Neural progenitor cell (in vitro differentiated cells): ENCODE measurements at regions not wholly inside any gene's neighbourhood (a gene's known extent, or its start where the extent isn't known, plus 50 kb on each side); places are given as distances from the start of the nearest gene placed in this dataset.

Experiments
- DNase-seq: peaks from one replicate; pipeline ENCODE4 v3.0.0-alpha.2; 2016; ENCODE audit warnings: low spot score
- H2AFZ ChIP-seq: fragments of 200-600 bp; sonication (generic); replicated peaks from 2 replicates; pipeline ENCODE4 v1.6.1; 2016; ENCODE audit warnings: antibody characterized with exemption
- H3F3A ChIP-seq: fragments of 200-600 bp; sonication (generic); 2 replicates; pipeline ENCODE4 v1.6.1; 2016; ENCODE audit warnings: antibody characterized with exemption, low read depth
- H3K27ac ChIP-seq: fragments of 200-600 bp; sonication (generic); 2 replicates; pipeline ENCODE4 v1.5.1; 2016; ENCODE audit warnings: mild to moderate bottlenecking
- H3K27me3 ChIP-seq: fragments of 200-600 bp; sonication (generic); 2 replicates; pipeline ENCODE4 v1.6.1; 2016; ENCODE audit warnings: mild to moderate bottlenecking, moderate library complexity
- H3K36me3 ChIP-seq: fragments of 200-600 bp; sonication (generic); 2 replicates; pipeline ENCODE4 v1.5.1; 2016
- H3K4me1 ChIP-seq: fragments of 200-600 bp; sonication (generic); 2 replicates; pipeline ENCODE4 v1.6.1; 2016; ENCODE audit warnings: mixed run types
- H3K4me2 ChIP-seq: fragments of 200-600 bp; sonication (generic); 2 replicates; pipeline ENCODE4 v1.6.1; 2016
- H3K4me3 ChIP-seq: fragments of 200-600 bp; sonication (generic); 2 replicates; pipeline ENCODE4 v1.5.1; 2016
- H3K79me2 ChIP-seq: fragments of 200-600 bp; sonication (generic); 2 replicates; pipeline ENCODE4 v1.6.1; 2016; ENCODE audit warnings: low read depth
- H3K9ac ChIP-seq: fragments of 200-600 bp; sonication (generic); 2 replicates; pipeline ENCODE4 v1.6.1; 2016
- H3K9me3 ChIP-seq: fragments of 200-600 bp; sonication (generic); 2 replicates; pipeline ENCODE4 v1.5.1; 2016; ENCODE audit warnings: low read depth
- H4K20me1 ChIP-seq: fragments of 200-600 bp; sonication (generic); 2 replicates; pipeline ENCODE4 v1.6.1; 2016; ENCODE audit warnings: low read depth
- H3K27ac Mint-ChIP-seq: 3 replicates; pipeline ENCODE4 v1.8.0; 2021; ENCODE audit warnings: mixed read lengths
- H3K27me3 Mint-ChIP-seq: 2 replicates; pipeline ENCODE4 v1.8.0; 2022; ENCODE audit warnings: low read depth, mild to moderate bottlenecking, inconsistent platforms, moderate library complexity, mixed read lengths; ENCODE audit not compliant: insufficient read depth
- H3K36me3 Mint-ChIP-seq: 3 replicates; pipeline ENCODE4 v1.8.0; 2021; ENCODE audit warnings: mixed read lengths
- H3K4me1 Mint-ChIP-seq: 3 replicates; pipeline ENCODE4 v1.8.0; 2021; ENCODE audit warnings: mixed read lengths
- H3K4me3 Mint-ChIP-seq: 3 replicates; pipeline ENCODE4 v1.8.0; 2021; ENCODE audit warnings: mild to moderate bottlenecking, moderate library complexity, mixed read lengths
- H3K9me3 Mint-ChIP-seq: 3 replicates; pipeline ENCODE4 v1.8.0; 2020; ENCODE audit warnings: mixed read lengths
- CTCF ChIP-seq: fragments of 200-600 bp; sonication (generic); IDR thresholded peaks from 2 replicates; pipeline ENCODE4 v1.5.1; 2017; ENCODE audit warnings: antibody characterized with exemption, mild to moderate bottlenecking
- EZH2 ChIP-seq: fragments of 200-600 bp; sonication (generic); IDR thresholded peaks from 2 replicates; pipeline ENCODE4 v1.6.1; 2017; ENCODE audit warnings: antibody characterized with exemption, mild to moderate bottlenecking, moderate library complexity
- EZH2phosphoT487 ChIP-seq: fragments of 200-600 bp; sonication (generic); IDR thresholded peaks from 2 replicates; pipeline ENCODE4 v1.6.1; 2017; ENCODE audit warnings: antibody characterized with exemption

GRCh38 chr13:107459430-107459829 is 755.9 kb downstream of the LIG4 start:
- no peak overlapping the region for H3K9ac ChIP-seq

GRCh38 chr13:107458269-107458668 is 757.1 kb downstream of the LIG4 start:
- no peak for DNase-seq
- Histone ChIP-seq H3K4me2 (peak overlapping the region; percentile 53), H3K36me3 (no peaks in the 10 kb centered on the region), H3K4me1 (peaks cover 21% of the 10 kb centered on the region), H3K9ac (no peak overlapping the region), H3K27ac (no peak overlapping the region), H3K27me3 (no peaks in the 10 kb centered on the region), H2AFZ (no peak overlapping the region), H3K9me3 (no peaks in the 10 kb centered on the region), H3F3A (no peaks in the 10 kb centered on the region), H4K20me1 (no peaks in the 10 kb centered on the region), H3K79me2 (no peaks in the 10 kb centered on the region), H3K4me3 (no peak overlapping the region)
- Mint-ChIP-seq H3K4me3 (no peak overlapping the region), H3K27ac (no peak overlapping the region), H3K4me1 (peaks cover 6% of the 10 kb centered on the region), H3K27me3 (no peaks in the 10 kb centered on the region), H3K36me3 (no peaks in the 10 kb centered on the region), H3K9me3 (peaks cover 8% of the 10 kb centered on the region)
- TF ChIP-seq CTCF (no peak), EZH2 (no peak), EZH2phosphoT487 (no peak)

More at GRCh38 chr13:107459430-107459829, 755.9 kb downstream of the LIG4 start:
- no peak overlapping the region for H3K4me2 ChIP-seq
- no peaks in the 10 kb centered on the region for H3K27me3 ChIP-seq
- Mint-ChIP-seq H3K9me3 (no peaks in the 10 kb centered on the region), H3K4me1 (peaks cover 6% of the 10 kb centered on the region), H3K27ac (no peak overlapping the region), H3K36me3 (no peaks in the 10 kb centered on the region), H3K27me3 (no peaks in the 10 kb centered on the region), H3K4me3 (no peak overlapping the region)
- no peaks in the 10 kb centered on the region for H3K79me2 ChIP-seq
- H3F3A ChIP-seq = no peaks in the 10 kb centered on the region
- H2AFZ ChIP-seq = no peak overlapping the region
- no peaks in the 10 kb centered on the region for H3K36me3 ChIP-seq
- no peak overlapping the region for H3K27ac ChIP-seq
- H3K4me1 ChIP-seq = peaks cover 21% of the 10 kb centered on the region
- H3K4me3 ChIP-seq = no peak overlapping the region
- no peak for DNase-seq
- H4K20me1 ChIP-seq = no peaks in the 10 kb centered on the region
- H3K9me3 ChIP-seq = no peaks in the 10 kb centered on the region
- TF ChIP-seq EZH2 (no peak), EZH2phosphoT487 (no peak), CTCF (no peak)

DNA sequence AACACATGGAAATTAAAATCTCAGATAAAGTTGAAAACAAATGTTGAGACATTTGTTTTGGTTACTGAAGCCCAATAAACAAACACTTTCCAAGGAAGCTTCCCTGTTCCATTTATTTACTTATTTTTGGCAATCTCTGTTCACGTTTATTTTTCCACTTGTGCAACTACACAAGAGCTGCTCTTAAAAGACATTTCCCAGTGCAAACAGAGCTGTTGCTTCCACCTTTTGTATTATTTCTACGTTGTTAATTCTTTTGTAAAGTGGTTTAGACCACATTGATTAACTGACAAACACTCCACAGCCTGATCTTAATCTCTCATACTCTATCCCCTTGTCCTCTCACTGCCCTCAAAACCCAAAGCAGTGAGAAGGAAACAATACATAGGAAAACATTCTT is 757.6 kb downstream of the LIG4 start:
- H3K4me2 ChIP-seq = peak overlapping the region; percentile 53
- no peak overlapping the region for H3K27ac ChIP-seq
- H3K27me3 ChIP-seq = no peaks in the 10 kb centered on the region
- TF ChIP-seq EZH2phosphoT487 (no peak), CTCF (no peak), EZH2 (no peak)
- H3F3A ChIP-seq = no peaks in the 10 kb centered on the region
- H3K4me3 ChIP-seq = no peak overlapping the region
- no peak overlapping the region for H3K27ac Mint-ChIP-seq
- no peaks in the 10 kb centered on the region for H3K36me3 Mint-ChIP-seq
- no peaks in the 10 kb centered on the region for H3K9me3 ChIP-seq
- H3K9ac ChIP-seq = no peak overlapping the region
- peaks cover 6% of the 10 kb centered on the region for H3K4me1 Mint-ChIP-seq
- no peak overlapping the region for H2AFZ ChIP-seq
- H3K36me3 ChIP-seq = no peaks in the 10 kb centered on the region
- H3K4me3 Mint-ChIP-seq = no peak overlapping the region
- DNase-seq = peak; percentile 23
- no peaks in the 10 kb centered on the region for H4K20me1 ChIP-seq
- H3K4me1 ChIP-seq = peaks cover 21% of the 10 kb centered on the region
- H3K79me2 ChIP-seq = no peaks in the 10 kb centered on the region
- H3K9me3 Mint-ChIP-seq = peaks cover 11% of the 10 kb centered on the region
- no peaks in the 10 kb centered on the region for H3K27me3 Mint-ChIP-seq
